ENCODE measurements at regions not wholly inside any gene's neighbourhood (a gene's known extent, or its start where the extent isn't known, plus 50 kb on each side); places are given as distances from the start of the nearest gene placed in this dataset.

GRCh38 chr12:116399055-116399454 is 121.6 kb upstream of the MED13L start:
- TF ChIP-seq CTCF (IDR thresholded peaks at IDR 0.05) (no peak), POLR2A (IDR thresholded peaks at IDR 0.05) (no peak)

All from lower leg skin (tissue), 3 donors.